Erythroblast (primary cell): ENCODE measurements at regions not wholly inside any gene's neighbourhood (a gene's known extent, or its start where the extent isn't known, plus 50 kb on each side); places are given as distances from the start of the nearest gene placed in this dataset.

Experiments
- DNase-seq, 2 experiments: peaks; one replicate each; lab custom pipeline; 2025; lab: John Stamatoyannopoulos, UW
- GATA1 ChIP-seq: IDR thresholded peaks from 2 replicates; pipeline ENCODE4 v1.6.1; 2011; ENCODE audit warnings: low read depth, mild to moderate bottlenecking, control low read depth, low read length, moderate library complexity
- POLR2A ChIP-seq: IDR thresholded peaks from 2 replicates; pipeline ENCODE4 v1.6.1; 2011; ENCODE audit warnings: mild to moderate bottlenecking, low read length

DNA sequence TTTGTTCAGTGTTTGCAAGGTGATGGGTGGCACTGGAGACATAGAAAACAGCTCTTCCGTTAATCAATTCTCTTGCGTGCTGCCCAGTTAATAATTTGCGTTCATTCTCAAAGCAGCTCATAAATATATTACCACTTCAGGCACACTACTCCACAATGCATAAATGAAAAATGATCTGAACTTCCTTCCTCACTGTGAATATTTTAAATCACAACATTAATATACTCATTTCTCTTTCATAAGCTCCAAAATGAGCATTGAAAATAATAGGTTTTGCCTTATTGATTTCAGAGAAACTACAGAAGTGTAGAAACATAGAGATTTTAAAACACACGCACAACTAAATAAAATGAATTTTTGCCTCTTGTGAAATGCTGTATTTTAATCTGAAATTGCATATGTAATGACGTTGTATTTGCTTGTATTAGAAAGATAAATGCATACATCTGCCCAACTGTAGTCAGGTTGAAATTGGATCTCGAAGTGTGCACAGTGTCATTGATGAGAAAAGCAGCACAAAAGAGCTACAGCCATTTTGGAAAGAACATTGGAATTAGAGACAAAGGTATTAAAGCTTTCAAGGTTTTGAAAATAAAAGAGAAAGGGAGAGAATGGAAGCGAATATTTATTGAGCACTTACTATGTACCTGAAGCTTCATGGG is 350.5 kb downstream of the LPIN1 start:
- no peak for DNase-seq
- TF ChIP-seq GATA1 (no peak), POLR2A (no peak)

DNA sequence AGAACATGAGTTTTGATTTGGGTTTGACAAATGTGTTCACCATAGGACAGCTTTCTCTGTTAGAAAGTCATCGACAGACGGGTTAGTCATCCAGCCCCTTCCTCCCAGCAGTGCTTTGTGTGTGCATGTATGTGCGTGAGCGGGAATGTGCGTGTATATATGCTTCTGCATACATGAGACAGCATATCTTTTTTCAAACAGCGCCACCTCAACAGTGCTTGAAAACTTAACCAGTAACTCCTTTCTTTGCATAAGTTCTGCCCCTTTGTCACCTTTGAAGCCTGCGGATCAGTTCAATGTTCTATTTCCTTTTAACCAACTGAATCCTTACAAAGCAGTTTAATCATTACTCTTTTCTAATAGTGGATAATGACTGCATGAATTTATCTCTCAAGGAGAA is 351.4 kb downstream of the LPIN1 start:
- TF ChIP-seq GATA1 (no peak), POLR2A (no peak)
- DNase-seq: no peak

DNA sequence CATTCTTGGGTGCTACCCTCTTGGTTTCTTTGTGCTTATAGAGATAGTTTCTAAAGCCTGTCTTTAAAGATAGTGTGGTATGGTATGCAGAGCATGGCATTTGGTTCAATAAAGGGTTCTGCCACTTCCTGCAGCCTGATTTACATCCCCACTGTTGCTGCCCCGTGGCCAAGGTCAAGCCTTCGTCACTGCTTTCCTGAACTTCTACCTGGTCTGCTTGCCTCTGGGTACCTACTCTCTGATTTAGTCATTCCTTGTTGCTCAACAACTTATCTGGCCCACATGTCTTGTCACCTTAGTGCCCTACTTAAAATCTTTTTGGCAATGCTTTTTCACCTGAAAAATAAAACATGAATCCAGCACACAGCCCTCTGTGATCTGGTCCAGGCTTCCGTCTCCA is 352.9 kb downstream of the LPIN1 start:
- DNase-seq: no peak
- TF ChIP-seq POLR2A: no peak
- no peak for TF ChIP-seq GATA1

DNA sequence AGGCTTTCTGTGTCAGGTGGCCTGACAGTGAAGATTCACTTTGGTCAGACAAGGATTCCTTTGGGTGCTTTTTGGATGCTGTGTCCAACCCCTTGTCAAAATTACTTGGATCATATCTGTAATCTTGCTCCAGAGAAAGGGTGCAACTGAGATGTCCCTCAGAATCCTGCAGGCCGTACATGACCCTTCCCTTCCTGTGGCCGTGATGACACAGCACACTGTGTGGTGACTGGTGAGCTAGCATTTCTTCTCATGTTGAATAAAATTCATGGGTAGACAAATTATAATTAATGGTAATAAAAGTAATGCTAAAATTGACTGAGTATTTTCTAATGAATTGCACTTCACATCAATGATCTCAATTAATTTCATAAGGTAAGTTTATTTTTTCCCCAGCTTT is 356.2 kb downstream of the LPIN1 start:
- no peak for DNase-seq
- TF ChIP-seq POLR2A (no peak), GATA1 (no peak)

DNA sequence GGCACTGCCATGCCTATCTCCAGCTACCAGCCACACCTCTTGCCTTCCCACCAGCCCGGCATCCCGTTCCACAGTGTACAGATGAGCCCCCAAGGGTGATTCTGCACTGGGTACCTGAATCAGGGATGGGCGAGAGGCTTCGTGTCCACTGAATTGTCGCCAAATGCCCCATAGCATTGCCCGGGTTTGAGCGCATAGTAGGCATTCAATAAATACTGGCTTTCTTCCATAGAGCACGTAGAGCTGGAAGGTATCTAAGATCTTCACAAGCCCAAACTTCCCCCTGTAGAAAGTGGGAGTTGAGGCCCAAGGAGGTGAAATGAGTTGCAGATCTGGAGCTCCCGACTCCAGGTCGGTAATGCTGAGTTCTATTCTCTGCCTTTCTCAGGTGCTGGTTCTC is 358.7 kb downstream of the LPIN1 start:
- no peak for TF ChIP-seq GATA1
- TF ChIP-seq POLR2A: no peak
- no peak for DNase-seq

DNA sequence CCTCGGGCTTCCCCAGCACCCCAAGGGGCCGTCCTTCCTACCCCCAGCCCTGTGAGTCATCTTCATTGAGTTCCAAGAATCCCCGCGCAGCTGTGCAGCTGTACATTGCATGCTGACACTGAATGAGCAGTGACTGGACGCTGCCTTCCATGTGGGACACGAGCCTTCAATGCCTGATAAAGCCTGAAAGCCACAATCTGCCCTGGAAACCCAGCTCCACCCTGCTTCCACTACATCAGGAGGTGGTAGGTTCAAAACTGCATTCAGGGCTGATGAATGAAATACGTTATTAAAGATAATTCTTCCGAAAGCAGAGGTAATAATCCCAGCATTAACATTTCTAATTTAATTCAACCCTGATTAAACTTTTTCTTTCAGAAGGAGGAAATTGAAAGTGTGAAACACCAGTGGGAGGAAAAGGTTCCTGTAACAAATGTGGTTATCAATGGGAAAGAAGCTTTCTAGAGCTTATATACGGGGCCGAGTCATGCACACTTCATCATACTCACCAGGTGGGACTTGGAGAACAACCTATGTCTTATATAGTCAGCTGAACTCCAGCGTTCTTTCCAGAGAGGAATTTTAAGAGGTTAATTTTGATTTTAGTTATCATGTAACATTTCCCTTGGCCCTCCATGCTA is 360.1 kb downstream of the LPIN1 start:
- DNase-seq: peak; percentile 36 to 44
- TF ChIP-seq POLR2A (no peak), GATA1 (no peak)

DNA sequence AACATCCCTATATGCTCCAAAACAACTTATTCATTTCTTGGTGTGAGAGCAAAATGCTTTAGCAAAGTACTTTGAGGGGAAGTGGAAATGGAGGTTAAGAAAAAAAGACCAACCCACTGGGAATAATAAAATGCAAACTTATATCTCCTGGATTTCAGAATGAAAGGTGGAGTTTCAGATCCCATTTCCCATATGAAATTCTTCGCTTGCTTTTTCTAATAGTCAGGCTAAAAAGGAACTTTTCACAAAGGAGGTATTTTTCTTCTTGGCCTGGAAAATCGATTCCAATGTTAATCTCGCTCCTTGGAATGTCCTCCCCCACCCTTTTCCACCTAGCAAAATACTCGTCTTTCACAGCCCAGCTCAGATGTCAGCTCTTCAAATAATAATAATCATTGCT is 360.9 kb downstream of the LPIN1 start:
- DNase-seq: no peak
- TF ChIP-seq POLR2A (no peak), GATA1 (no peak)

DNA sequence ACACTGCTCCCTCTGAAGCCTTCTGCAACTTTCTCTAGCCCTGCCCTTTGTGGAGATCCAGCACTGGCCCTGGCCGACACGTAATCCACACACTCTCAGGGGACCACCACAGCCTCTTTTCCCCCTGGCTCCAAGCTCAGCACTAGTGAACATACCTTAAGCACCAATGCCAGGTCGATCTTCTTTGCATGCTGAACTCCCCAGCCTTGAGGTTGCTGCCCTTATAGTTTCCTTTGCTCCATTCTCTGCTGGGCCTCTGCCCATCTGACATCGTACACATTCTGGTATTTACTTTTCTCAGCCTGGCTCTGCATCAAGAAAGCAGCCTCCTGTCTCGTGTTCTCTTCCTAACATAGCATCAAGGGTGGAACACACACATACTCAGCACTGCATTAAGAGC is 361.5 kb downstream of the LPIN1 start:
- TF ChIP-seq POLR2A (no peak), GATA1 (no peak)
- no peak for DNase-seq

DNA sequence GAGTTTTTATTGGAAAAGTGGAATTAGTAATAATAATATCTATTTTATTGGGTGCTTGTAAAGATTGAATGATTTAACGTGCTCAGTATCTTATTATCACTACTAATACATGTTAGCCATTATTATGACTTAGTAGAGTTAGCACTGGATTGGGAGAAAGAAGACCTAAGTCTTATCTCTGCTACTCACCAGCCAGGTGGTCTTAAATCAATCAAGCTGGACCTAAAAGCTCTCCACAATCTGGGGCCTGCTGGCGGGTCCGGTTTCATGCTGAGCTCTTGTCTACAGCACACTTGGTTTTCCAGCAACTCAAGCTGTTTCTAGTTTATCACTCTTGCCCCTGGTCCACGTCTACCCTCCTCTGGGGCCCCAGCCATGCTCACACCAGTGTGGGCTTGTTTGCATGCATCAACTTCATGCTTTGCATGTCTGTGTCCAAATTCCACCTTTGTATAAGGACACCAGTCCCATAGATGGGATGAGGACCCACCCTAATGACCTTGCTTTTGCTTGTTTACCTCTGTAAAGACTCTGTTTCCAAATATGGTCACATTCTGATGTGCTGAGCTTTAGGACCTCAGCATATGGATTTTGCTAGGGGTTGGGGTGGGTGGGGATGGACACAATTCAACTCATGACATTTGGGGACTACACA is 363.1 kb downstream of the LPIN1 start:
- no peak for DNase-seq
- TF ChIP-seq POLR2A (no peak), GATA1 (no peak)

DNA sequence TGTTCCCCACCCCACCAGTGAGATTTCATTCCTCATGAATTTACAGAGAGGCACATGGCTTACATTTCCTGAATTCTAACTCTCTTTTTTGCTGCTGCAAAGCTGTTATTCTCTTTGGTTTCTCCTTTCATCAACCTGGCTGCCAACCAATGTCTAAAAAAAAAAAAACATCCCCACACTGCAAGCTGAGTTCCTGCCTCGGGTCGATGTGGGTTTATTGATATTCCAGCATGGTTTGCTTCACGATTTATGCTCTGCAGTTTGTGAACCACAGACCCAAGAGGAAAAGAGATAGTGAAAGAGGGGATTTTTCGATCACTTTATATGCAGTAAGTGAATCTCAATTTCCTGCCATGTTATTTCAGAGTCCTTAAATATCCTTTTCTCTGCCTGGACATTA is 363.6 kb downstream of the LPIN1 start:
- no peak for DNase-seq
- no peak for TF ChIP-seq GATA1
- no peak for TF ChIP-seq POLR2A

DNA sequence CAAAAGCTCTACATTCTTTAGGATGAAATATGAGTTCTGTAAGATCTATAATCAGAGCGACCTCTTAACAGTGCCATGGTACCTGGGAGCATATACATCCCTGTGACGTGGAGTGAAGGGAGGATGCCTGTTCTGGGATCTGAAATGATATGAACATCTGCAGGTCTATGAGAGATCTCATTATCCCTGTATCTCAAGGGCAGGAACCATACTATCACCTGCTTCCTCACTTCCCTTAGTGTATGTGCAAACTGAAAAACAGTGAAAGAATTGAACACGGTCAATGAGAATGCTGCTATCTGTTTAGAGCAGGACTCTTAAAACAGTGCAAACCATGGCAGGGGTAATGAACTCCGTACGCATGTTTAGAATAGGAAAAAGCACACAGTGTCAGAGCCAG is 364.0 kb downstream of the LPIN1 start:
- TF ChIP-seq POLR2A (no peak), GATA1 (no peak)

DNA sequence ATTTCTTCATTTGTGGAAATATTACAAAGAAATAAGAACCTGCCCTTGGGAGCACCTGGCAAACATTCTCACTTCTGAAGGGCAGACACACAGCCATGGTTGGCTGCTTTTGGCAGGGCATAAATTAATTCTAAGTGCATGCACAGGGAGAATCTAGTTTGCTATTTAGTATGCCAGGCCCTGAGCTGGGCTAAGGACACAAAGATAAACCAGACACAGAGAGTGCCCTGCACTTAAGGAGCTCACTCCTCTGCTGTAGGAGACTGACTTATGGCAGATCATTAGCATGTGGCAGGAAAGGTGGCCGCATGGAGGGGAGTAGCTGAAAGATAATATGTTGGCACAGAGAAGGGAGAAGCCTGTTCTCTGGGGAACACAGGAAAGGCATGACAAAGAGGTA is 367.0 kb downstream of the LPIN1 start:
- no peak for DNase-seq
- TF ChIP-seq GATA1: no peak
- no peak for TF ChIP-seq POLR2A

More for the DNA sequence above, 364.0 kb downstream of the LPIN1 start:
- DNase-seq: no peak

DNA sequence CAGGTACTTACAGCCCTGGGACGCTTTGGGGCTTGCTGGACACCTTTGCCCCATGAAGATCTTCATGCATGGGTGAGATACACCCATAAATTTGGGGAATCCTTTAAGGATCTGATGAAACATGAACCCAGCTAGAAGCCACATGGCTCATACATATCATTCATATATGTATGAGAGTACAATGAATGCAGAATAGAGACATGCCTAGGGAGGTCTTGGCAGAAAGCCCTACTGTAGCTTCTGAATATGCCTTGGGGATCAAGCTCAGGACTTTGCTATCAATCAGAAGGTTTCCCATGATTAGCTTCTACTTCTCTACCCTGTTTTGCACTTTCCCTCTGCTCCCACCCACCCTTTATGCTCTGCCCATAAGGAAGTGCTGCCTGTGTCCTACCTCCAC is 368.4 kb downstream of the LPIN1 start:
- no peak for DNase-seq
- no peak for TF ChIP-seq GATA1
- no peak for TF ChIP-seq POLR2A

DNA sequence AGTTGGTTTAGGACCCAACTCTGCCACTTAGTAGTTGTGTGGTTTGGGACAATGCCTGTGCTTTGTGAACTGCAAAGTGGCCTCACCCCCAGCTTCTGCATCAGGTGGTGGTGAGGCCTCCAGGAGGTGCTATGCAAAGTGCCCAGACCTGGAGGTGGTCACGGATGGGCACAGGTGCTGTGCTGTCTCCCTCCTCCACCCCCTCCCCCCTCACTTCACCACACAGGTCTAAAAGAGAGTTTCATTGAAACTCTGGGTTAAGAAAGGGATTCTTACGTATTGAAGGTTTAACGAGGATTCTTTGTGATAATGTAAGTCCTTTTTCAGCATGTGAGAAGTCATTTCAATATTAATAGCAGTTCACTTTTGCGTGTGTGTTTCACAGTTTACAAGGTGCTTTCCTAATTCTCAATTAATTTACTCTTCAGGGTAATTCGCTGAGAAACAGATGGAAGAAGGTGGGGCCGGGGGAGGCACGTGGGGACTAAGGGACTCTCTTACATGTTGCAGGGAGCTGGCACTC is 369.9 kb downstream of the LPIN1 start:
- no peak for TF ChIP-seq POLR2A
- TF ChIP-seq GATA1: no peak
- DNase-seq: no peak

DNA sequence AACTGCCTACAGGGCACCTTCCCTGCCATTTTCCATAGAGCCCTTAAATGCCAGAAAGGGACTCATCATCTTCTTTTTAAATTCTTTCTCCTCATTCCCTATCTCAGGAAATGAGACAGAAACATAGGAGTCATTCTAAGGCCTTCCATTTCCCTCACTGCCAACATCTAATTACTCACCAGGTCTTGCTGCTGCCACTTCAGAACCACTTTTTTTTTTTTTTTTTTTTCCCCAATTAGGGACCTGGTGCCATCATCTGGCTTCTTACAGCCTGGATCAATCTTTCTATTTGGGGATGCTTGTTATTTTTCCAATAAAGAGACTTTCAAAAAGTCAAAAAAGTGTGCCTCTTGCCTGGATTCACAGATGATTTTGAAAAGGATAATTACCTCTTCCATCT is 373.4 kb downstream of the LPIN1 start:
- DNase-seq: no peak
- TF ChIP-seq GATA1 (no peak), POLR2A (no peak)
